ENCODE measurements at regions not wholly inside any gene's neighbourhood (a gene's known extent, or its start where the extent isn't known, plus 50 kb on each side); places are given as distances from the start of the nearest gene placed in this dataset.

DNA sequence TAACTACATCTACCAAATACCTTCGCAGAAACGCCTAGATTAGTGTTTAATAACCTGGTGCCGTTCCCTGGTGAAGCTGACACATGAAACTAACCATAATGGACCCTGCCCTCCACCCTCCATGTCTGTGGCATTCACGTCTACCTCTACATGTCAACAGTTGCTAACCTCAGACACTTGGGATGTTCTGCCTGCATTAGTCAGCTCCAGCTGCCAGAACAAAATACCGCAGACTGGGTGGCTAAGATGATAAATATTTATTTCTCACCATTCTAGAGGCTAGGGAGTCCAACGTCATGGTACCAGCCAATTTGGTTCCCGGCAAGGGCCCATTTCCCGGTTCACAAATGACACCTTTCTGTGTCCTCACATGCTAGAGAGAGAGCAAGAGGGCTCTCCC, 118.5 kb upstream of the CHST15 start:
- no peak for DNase-seq (ENCODE audit: low spot score)
- TF ChIP-seq, protein P1, sequence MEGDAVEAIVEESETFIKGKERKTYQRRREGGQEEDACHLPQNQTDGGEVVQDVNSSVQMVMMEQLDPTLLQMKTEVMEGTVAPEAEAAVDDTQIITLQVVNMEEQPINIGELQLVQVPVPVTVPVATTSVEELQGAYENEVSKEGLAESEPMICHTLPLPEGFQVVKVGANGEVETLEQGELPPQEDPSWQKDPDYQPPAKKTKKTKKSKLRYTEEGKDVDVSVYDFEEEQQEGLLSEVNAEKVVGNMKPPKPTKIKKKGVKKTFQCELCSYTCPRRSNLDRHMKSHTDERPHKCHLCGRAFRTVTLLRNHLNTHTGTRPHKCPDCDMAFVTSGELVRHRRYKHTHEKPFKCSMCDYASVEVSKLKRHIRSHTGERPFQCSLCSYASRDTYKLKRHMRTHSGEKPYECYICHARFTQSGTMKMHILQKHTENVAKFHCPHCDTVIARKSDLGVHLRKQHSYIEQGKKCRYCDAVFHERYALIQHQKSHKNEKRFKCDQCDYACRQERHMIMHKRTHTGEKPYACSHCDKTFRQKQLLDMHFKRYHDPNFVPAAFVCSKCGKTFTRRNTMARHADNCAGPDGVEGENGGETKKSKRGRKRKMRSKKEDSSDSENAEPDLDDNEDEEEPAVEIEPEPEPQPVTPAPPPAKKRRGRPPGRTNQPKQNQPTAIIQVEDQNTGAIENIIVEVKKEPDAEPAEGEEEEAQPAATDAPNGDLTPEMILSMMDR (IDR thresholded peaks at IDR 0.05; ENCODE audit: extremely low read depth, insufficient read depth, missing control alignments) = no peak

DNA sequence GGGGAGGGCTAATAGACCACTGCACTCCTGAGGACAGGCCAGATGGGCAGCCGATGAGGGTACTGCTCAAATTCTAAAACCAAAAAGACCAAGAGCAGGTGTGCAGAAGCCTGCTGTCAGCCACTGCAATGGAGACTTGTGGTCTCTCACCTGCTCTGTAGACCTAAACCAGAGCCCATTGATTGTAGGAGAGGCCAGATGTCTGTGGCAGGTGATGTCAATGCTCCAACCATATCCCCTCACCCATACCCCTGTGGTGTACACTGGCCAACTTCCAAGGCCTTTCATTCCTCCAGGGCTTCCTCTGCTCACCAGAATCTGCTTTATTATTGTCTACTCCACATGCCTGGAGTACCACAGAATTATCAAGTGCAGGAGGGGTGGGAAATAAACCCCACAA, 116.9 kb upstream of the CHST15 start:
- in situ Hi-C loops (cut with MboI; ENCODE audit: low pct_unique_long_range_greater_than_20kb, low sequenced_read_pairs, unreplicated experiment) = no loop called here
- DNase-seq (ENCODE audit: low spot score) = no peak
- TF ChIP-seq, protein P1 (IDR thresholded peaks at IDR 0.05; ENCODE audit: extremely low read depth, insufficient read depth, missing control alignments) = no peak

More for the DNA sequence above, 118.5 kb upstream of the CHST15 start:
- in situ Hi-C loops (cut with MboI; ENCODE audit: low pct_unique_long_range_greater_than_20kb, low sequenced_read_pairs, unreplicated experiment) = no loop called here

DNA sequence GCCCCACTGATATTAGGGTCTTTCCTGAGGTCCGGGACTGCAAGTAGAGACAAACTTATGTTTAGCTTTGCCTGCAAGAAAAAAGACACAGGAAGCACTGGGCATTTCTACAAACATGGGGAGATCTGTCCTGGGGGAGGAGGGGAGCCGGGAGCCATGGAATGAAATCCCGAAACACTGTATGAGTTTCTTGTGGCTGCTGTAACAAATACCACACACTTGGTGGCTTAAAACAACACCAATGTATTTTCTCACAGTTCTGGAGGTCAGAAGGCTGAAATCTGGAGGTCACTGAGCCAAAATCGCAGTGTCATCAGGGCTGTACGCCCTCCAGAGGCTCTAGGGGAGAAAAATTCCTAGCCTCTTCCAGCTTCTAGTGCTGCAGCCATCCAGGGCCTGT, 114.0 kb upstream of the CHST15 start:
- in situ Hi-C loops (cut with MboI; ENCODE audit: low pct_unique_long_range_greater_than_20kb, low sequenced_read_pairs, unreplicated experiment) = no loop called here
- DNase-seq (ENCODE audit: low spot score) = no peak
- TF ChIP-seq, protein P1 (IDR thresholded peaks at IDR 0.05; ENCODE audit: extremely low read depth, insufficient read depth, missing control alignments) = no peak

DNA sequence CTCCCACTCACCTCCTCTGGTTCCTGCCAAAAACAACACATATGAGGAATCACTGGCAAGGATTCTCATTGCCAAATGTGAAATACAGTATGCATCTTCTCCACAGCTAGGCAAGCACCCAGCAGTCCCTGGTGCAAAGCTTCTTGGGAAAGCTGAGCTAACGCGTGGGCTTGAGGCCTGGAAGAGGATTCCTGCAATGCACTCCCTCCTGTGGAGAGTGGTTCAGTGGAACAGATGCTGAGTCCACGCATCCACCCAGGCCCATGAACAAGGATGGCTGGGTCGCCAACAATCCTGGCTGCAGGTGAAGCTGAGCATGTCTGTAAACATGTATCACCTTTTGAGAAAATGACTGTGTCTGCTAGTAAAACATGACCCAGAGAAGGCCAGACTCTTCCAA, 113.2 kb upstream of the CHST15 start:
- no peak for DNase-seq (ENCODE audit: low spot score)
- TF ChIP-seq, protein P1 (IDR thresholded peaks at IDR 0.05; ENCODE audit: extremely low read depth, insufficient read depth, missing control alignments) = no peak
- in situ Hi-C loops (cut with MboI; ENCODE audit: low pct_unique_long_range_greater_than_20kb, low sequenced_read_pairs, unreplicated experiment) = no loop called here

DNA sequence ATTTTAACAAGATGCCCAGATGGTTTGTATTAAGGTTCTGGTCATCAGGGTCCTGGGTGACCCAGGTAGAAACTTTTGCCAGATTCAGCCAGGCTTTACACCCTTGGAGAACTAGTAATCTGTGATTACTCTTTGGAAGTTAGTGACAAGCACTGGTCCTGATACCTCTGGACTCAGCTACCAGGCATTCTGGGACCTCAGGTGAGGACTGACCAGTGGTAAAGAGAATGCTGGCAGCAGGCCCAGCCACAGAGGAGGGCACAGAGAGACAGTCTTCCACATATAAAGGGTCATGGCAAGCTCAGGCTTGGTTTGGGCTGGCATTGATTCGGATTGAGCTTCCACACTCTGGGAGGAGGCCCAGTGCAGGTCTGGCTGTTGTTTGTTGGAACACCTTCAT, 112.0 kb upstream of the CHST15 start:
- DNase-seq (ENCODE audit: low spot score) = no peak
- in situ Hi-C loops (cut with MboI; ENCODE audit: low pct_unique_long_range_greater_than_20kb, low sequenced_read_pairs, unreplicated experiment) = no loop called here
- TF ChIP-seq, protein P1 (IDR thresholded peaks at IDR 0.05; ENCODE audit: extremely low read depth, insufficient read depth, missing control alignments) = no peak

DNA sequence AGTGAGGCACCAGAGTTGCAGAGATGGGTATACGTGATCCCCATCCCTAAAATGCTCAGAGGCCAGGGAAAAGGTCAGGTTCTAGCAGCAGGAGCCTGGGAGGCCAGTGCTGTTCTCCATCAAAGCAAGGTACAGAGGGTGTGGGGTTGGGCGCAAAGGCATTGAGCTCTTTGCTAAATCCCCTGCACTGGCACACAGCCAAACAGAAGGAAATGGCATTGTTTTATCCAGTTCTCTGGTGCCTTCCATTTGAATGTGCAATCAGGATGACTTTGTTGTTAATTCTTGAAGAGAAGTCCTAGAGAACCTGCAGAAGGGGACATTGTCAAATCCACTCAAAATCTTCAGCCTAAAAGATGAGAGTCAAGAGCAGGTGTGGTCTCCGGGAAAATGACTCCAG, 111.3 kb upstream of the CHST15 start:
- TF ChIP-seq, protein P1 (IDR thresholded peaks at IDR 0.05; ENCODE audit: extremely low read depth, insufficient read depth, missing control alignments) = no peak
- in situ Hi-C loops (cut with MboI; ENCODE audit: low pct_unique_long_range_greater_than_20kb, low sequenced_read_pairs, unreplicated experiment) = no loop called here
- DNase-seq (ENCODE audit: low spot score) = no peak

DNA sequence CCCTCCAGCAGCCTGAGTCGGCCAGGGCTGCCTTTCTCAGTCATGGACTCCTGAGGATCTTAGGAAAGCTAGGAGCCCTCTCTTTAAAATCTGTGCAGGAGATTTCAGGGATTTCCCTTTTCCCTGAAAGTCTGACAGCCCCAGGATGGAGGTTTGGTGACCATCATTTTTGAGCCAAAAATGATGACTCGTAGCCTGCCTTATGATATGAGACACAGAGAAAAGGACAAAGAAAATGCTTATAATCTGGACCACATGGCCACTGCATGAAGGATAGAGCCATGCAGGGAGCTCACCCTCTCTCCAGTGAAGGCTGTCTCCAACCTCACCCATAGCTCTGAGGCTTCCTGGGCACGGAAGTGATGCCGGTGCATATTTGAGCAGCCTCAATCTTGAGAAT, 106.6 kb upstream of the CHST15 start:
- in situ Hi-C loops (cut with MboI; ENCODE audit: low pct_unique_long_range_greater_than_20kb, low sequenced_read_pairs, unreplicated experiment) = no loop called here
- TF ChIP-seq, protein P1 (IDR thresholded peaks at IDR 0.05; ENCODE audit: extremely low read depth, insufficient read depth, missing control alignments) = no peak
- no peak for DNase-seq (ENCODE audit: low spot score)
